Fibroblast of skin of left biceps (primary cell): ENCODE measurements at regions not wholly inside any gene's neighbourhood (a gene's known extent, or its start where the extent isn't known, plus 50 kb on each side); places are given as distances from the start of the nearest gene placed in this dataset.

Source experiments
- DNase-seq, 2 experiments: peaks; one replicate each; pipeline ENCODE4 v3.0.0-alpha.2; 2013; ENCODE audit warnings: low read depth in 2 of 2

DNA sequence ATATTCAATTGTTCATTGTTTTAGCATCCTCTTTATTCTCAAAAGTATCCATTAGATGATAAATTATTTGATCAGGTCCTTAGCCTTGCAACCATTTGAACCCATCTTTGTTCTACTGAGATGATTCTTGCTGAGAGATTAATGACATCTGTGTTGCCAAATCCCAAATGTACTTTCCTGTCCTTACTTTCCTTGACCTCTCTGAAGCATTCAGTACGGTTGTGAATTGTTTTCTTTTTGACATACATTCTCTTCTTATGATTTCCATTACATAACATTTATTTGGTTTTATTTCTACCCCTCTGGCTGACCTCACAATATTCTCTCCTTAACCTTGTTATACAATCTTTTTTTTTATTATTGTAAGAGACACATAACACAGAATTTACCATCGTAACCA is 1058.6 kb upstream of the CNTNAP5 start:
- DNase-seq = no peak

DNA sequence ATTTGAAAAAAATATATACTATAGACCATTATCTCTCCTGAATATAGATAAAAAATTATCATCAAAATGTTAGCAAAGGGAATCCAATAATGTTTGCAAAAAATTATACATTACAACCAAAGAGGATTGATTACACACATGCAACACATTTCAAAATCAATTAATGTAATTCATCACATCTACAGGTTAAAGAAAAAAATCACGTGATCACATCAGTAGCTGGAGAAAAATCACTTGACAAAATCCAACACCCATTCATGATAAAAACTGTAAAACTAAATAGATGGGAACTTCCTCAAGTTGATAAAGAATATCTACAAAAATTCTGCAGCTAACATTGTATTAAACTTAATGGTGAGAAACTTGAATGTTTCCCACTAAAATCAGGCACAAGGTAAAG is 1047.5 kb upstream of the CNTNAP5 start:
- no peak for DNase-seq

DNA sequence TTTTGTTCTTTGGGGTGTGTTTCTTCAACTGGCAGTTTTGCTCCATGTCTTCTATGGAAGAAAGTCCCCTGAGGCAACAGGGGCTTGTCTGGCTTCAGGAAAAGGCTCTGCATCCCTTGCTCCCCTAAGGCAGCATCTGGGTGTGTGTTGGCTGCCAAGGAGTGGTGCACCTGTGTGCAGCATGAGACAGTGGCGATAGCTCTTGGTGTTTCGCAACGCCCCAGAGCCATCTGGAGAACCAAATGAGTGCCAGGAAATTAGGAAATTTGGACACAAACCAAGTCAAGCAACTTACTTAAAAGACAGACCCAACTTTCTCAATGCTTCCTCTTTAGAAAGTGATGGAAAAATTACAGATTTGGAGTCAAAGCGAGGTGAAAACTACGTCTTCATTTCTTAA is 1044.4 kb upstream of the CNTNAP5 start:
- DNase-seq = no peak

DNA sequence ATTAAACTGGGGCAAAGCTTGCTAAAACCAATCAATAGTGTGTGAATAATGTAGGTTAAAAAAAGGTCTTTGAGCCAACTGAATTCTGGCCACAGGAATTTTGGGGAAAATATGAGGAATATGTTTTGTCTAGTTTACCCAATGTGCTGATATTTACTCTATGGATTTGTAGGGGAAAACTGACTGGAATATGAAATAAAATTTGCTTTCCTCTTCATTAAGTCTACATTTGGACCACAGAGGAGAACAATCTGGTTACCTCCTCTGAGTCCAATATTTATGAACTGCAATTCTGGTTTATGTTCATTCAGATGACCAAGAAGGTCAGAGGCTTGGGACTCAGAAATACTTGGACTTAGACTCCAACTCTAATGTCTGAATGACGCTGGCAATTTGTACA is 1042.2 kb upstream of the CNTNAP5 start:
- DNase-seq = no peak

DNA sequence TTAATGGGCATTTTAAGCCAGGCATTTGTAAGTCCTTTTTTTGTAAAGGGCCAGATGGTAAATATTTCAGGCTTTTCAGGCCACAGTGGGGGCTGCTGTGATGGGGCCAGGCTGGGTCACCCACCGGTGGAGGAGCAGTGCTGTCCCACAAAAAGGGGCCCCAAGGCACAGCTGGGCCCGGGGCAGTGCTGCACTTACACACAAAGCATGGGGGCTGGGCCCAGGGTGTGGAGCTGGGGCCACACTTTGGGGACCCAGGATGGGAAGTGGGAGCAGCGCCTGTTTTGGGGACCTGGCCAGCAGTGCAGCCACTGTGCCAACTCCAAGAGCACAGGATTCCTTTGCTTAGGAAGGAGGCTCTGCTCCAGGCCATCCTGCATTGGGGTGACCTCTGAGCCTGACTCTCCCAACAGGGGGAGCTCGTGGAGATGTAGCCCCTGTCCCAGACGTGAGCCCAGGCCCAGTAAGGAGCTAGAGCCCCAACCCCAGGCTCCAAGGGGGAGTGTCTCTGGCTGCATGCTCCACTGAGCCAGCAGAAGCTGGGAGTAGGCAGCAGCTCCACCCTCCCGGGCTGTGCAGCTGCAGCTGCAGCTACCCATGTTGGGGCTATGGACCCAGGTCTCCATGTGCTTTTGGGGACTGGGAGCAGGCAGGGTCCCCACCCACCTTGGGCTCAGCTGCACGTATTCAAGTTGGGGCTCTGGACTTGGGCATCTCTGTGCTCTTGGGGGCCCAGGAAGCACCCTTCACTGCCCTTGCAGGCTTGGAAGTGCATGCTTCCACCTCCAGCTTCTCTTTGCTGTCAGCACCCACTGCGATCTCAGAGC is 1036.5 kb upstream of the CNTNAP5 start:
- DNase-seq = no peak

DNA sequence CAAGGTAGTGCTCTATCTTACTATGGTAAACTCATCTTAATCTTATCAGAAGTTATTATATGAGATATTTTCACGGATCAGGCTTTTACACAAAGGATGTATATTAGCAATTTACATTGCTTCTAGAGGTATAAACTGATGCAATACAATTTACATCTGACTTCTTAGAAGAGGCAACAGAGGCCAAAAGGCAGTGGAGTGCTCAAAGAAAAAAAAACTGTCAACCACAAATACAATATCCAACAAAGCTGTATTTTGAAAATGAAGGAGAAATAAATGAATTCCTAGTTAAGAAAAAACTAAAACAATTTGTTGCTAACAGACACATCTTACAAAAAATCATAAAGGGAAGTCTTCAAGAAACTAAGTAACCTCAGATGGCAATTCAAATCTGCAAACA is 1031.5 kb upstream of the CNTNAP5 start:
- DNase-seq = no peak

DNA sequence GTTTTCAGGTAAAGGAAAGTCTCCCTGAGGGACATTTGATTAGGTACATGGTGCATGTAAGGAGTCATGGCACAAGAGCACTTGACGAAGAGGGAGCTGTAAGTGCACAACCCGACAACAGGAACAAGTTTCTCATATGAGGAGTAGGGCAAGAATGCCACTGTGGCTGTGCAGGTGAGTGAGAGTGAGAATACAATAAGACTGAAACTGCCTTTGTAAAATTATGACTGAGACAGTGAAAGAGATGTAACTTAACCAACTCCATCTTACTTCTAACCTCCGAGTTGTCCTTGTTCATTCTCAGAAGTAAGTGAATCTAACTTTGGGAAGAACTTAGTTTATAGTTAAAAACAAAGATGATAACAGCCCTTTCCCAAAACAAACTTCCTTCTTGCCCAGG is 1025.8 kb upstream of the CNTNAP5 start:
- DNase-seq = no peak

DNA sequence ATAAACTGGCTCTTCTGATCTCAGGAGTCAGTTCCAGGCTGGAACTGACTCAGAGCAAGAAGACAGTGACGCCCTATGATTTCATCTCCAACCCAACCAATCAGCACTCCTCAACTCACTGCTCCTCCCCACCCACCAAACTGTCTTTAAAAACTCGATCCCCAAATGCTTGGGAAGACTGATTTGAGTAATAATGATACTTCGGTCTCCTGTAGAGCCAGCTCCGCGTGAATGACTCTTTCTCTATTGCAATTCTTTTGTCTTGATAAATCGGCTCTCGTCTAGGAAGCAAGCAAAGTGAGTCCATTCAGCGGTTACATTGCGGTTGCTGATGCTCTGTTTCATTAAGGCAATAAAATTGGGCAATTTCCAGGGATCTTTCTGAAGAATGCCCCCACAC is 1025.3 kb upstream of the CNTNAP5 start:
- no peak for DNase-seq

DNA sequence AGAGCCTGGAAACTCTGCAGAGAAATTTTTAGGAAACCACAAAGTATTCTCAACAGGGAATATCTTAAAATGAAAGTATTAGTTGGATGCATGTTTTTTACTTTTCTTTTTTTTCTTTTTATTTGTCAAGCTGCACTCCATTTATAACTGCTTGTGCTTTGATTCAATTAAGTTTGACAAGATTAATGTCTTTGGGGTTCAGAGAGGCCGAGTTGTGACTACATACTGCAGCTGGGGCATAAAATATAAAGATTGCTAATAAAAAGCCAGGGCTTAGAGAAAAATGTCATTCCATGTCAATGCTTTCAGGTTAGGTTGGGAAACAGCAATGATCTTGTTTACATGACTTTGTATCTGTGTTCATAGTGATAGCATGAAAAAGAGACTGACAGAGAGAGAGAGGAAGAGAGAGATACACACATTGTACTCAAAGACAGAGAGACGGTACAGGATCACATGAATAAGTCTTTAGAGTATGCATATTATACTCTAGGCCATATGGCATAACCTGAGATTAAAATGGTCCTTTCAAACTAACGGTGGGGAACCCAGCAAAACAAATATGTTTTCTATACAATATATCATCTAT is 1022.3 kb upstream of the CNTNAP5 start:
- DNase-seq = no peak

DNA sequence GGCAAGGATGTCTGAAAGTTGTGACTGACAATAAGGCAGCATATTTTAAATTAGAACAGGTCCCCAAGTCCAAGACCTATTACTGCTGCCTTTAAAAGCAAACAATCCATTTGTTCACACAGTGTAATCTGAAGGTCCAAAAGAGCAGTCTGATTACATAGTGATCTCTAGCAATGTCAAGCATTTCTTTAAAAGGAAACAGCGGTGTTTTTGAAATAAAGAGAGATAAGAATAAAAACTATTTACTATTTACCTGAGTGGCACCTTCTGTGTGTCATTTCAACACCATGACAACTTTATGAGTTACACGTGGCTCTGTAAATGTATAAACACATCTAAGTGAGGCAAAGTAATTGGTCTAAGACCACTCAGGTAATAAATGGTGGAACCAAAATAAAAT is 1009.9 kb upstream of the CNTNAP5 start:
- DNase-seq = no peak

DNA sequence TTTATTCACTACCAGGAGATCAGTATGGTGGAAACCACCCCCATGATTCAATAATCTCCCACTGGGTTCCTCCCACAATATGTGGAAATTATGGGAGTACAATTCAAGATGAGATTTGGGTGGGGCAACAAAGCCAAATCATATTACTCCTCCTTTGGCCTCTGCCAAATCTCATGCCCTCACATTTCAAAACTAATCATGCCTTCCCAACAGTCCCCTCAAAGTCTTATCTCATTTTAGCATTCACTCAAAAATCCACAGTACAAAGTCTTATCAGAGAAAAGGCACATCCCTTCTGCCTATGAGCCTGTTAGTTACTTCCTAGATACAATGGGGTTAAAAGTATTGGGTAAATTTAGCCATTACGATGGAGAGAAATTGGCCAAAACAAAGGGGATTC is 989.5 kb upstream of the CNTNAP5 start:
- no peak for DNase-seq

DNA sequence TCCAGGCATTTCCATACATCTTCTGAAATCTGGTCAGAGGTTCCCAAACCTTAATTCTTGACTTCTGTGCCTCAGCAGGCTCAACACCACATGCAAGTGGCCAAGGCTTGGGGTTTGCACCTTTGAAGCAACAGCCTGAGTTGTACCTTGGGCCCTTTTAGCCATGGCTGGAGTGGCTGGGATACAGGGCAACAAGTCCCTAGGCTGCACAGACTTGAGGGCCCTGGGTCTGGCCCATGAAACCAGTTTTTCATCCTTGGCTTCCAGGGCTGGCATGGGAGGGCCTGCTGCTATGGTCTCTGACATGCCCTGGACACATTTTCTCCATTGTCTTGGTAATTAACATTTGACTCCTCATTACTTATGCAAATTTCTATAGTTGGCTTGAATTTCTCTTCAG is 988.8 kb upstream of the CNTNAP5 start:
- DNase-seq = no peak

DNA sequence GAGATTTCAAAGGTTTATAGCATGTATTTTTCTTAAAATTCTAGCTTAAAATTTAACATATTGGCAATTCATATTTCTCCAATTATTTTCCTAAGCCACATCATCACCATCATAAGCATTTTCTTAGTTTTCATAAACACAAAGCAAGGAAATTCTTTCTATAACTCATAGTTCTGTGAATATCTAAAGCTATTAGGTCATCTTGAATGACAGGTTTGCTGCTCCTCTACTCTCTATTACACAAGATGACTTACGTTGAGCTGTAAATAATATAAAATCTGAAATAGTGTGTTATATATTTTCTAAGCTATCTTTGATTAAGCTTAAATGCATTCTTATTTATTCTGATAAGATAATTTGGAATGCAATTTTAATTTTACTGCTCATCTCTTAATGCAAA is 984.6 kb upstream of the CNTNAP5 start:
- DNase-seq = no peak

DNA sequence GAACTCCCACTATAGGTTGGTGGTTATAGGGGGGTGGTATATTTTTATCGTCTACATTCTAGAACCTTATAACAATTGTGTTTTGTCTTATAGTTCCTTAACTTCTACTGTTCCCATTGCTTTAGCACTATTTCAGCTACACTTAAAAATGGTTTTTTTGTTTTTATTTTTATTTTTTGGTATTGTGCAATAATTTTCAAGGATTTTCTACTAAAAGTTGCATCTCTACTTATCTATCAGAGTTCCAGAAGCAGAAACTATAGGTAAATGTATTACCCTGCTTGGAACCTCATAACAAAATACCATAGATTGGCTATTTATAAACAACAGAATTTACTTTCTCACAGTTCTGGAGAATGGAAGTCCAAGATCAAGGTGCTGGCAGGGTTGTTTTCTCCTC is 981.6 kb upstream of the CNTNAP5 start:
- no peak for DNase-seq

DNA sequence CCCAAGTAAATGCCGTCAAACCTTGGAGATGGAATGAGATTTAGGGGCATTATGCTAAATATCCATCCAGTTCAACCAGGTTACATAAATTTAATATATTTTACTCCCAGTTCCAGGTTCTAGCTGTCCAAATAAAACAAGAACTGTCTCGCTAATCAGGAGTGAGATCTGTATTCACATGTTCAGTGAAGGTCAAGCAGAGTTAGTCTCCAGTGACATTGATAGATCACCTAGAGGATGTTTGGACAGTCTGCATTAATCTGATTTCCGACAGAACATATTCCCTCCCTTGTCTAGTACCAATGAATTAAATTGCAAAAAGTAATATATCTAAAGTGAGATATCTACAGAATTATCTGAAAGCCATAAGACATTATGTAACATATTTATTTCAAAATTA is 979.4 kb upstream of the CNTNAP5 start:
- DNase-seq = no peak

DNA sequence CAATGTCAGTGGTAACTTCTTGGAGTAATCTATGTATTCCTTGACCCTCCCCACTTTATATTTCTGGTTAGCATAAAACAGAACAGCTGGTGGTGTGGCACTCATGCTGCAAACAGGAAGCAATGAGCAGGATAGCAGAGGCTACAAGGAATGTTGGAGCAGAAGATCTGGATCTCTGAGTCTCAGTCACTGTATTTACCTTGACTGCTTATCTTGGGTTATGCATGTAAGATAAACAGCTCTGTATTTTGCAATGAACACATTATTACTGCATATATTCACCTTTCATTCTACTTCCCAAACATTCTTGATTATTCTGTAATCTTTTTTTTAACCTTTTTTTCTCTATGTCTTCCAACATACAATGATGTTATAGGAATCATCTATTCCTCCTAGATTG is 977.9 kb upstream of the CNTNAP5 start:
- DNase-seq = no peak

DNA sequence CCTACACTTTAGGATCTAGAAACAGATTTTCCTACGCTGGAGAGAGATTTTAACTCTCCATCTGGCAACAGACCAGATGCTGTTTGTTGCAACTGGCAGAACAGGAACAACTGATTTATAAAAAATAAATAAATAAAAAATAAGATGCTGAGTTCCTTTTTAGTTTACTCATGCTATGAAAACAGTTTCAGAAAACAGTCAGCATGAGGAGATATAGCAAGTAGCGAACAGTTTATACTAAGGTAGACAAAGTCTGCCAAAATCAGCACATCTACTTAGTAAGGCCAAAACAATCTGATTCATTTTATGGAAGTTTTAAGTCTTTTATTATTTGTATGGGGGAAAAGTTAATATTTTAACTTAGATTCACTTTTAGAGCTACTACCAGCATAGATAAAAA is 974.0 kb upstream of the CNTNAP5 start:
- DNase-seq = no peak

DNA sequence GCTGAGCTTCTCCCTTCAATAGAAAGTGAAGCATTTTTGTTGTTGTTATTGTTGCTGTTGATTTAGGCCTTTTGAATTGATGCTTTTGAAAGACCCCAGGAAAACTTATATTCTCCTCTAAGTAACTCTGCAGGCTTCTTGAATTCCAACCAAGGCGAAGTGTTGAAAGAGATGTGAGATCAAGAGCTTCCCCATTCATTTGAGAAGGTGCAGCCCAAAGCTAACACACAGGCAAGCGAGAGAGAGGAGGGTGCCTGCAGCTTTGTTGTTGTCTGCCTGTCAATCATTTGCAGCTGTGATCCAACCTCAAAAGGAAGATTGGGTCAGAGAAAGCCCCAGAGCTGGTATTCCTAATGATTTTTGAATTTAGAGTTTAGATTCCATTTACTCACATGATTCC is 963.6 kb upstream of the CNTNAP5 start:
- DNase-seq = no peak

DNA sequence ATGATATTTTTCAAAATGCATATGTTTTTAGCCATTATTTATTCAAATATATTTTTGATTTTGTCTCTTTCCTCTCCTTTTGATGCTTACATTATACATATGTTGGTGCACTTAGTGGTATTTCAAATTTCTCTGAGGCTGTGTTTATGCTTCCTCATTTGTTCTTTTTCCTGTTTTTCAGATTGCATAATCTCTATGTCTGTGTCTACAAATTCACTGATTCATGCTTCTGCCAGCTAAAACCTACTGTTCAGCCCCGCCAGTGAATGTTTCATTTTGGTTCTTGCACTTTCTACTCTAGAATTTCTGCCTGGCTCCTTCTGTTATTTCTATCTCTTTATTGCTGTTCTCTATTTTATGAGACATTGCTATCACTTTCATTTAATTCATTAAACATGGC is 951.7 kb upstream of the CNTNAP5 start:
- no peak for DNase-seq

DNA sequence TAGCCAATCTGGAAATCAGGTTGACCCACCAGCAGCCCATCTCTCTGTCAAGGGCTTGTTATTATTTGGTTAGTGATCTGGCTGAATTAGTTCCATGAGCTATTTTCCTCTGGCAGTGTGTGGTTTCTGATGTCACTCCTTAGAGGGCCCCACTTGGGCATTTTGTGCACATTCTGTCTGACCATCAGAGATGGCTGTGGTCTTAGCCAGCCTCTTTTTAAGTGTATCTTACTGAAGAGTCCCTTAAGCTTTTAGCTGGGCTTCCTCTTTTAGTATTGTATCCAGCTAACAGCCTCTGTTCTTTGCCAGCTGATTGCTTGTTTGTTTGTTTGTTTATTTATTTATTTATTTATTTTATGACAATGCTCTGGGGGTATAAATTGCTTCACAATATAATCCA is 951.1 kb upstream of the CNTNAP5 start:
- DNase-seq = no peak

DNA sequence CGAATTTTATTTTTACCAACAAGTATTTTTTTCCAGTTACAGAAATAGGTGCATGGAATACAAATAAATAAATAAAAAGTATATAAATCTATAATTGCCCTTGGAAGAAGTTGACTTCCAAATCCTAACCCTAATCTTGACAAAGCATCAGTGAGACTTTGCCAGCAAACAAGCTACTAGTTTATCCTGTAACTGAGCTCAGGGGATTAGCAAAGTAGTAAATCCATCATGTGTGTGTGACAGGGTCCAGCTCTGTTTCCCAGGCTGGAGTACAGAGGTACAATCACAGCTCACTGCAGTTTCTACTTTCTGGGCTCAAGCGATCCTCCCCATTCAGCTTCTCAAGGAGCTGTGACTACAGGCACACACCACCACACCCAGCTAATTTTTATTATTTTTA is 948.0 kb upstream of the CNTNAP5 start:
- DNase-seq = no peak

DNA sequence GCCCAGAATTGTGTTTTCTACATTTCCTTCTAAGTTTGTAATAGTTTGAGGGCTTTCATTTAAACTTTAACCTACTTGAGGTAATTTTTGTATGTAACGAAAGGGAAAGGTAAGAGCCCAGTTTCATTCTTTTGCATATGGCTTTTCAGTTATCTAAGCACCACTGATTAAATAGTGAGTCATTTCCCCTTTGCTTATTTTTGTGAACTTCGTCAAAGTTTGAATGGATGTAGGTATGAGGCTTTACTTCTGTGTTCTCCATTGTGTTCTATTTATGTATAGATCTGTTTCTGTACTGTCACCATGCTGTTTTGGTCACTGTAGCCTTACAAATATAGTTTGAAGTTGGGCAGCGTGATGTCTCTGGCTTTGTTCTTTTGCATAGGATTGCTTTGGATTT is 944.8 kb upstream of the CNTNAP5 start:
- DNase-seq = no peak

DNA sequence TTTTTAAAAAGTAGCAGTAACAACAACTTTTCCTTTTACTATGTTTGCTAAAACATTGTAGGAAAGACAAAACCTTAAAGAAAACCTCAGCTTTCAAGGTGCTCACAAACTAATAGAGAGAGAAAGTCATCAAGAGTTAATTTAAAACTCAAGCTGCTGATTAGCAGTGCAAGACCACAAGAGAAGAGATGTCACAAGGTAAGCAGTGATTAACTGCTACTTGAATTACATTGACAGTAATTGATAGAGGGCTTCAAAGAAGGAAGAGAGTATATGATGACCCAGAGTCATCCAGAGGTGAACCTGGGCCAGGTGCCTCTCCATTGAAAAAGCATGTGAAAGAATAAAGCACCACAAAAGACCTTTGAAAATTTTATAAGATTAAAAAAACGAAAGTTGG is 939.6 kb upstream of the CNTNAP5 start:
- no peak for DNase-seq
